Hippocampal formation (tissue), 2 donors: ENCODE measurements at regions not wholly inside any gene's neighbourhood (a gene's known extent, or its start where the extent isn't known, plus 50 kb on each side); places are given as distances from the start of the nearest gene placed in this dataset.

Source experiments
- DNase-seq, 2 donors: peaks; one replicate each; lab custom pipeline; 2025; lab: John Stamatoyannopoulos, UW

DNA sequence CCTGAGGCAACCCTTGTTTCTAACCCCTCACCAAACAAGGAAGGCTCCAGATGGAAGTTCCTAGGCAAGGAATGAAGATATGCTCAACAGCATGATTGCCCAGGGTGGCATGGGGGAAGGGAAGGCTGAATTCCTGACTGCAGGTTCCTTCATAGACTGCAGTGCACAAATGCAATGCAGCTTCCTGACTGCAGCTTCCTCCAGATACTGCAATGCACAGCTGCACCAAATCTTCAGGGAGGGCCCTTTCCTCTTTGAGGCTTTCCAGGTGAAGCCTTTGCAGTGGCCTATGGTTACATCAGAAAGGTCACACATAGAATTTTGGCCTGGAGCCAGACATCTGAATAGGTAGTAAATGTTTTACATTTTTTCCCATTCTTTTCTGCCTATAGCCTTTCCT lies 58.8 kb upstream of the DYNAP start:
- no peak for DNase-seq

DNA sequence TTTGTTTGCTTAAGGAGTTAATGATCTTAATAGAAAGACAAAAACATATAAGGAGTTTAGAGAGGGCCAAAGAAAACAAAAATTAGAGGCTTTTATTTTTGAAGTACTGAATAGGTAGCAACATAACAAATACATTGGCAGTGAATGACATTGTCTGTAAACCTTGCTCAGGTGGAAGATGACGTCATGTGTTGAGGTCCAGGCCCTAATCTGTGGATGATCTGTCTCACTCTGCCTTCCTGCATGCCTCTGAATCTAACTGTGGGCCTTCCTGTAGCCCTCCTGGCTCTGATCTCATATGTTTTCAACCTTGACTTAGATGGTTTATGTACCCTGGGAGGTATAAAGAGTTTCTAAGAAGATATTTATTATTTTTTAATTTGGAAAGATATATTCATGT lies 58.1 kb upstream of the DYNAP start:
- DNase-seq = no peak
